CD4-positive, alpha-beta T cell (primary cell): ENCODE measurements at regions not wholly inside any gene's neighbourhood (a gene's known extent, or its start where the extent isn't known, plus 50 kb on each side); places are given as distances from the start of the nearest gene placed in this dataset.

Source experiments
- ATAC-seq: fragments of 200-7000 bp; cut with Tn5 transposase; one replicate; pipeline ENCODE4 v1.10.0; 2022; ENCODE audit warnings: mild to moderate bottlenecking; ENCODE audit not compliant: poor library complexity
- CTCF ChIA-PET: fragments of 350-600 bp; sonication (Branson Sonifier 250); formaldehyde crosslinking; loops from one replicate; lab custom pipeline; 2021; ENCODE audit warnings: antibody characterized with exemption, inconsistent platforms; lab: Charles Lee
- POLR2A ChIA-PET: fragments of 350-600 bp; sonication (Branson Sonifier 250); formaldehyde crosslinking; loops from one replicate; lab custom pipeline; 2021; ENCODE audit warnings: antibody characterized with exemption, inconsistent platforms; lab: Charles Lee
- DNase-seq, 14 experiments: peaks; one replicate each; pipeline ENCODE4 v3.0.0-alpha.2; 2013 to 2020; ENCODE audit warnings: mixed read lengths in 2 of 14
- H3K27ac ChIP-seq, 2 donors: one replicate each; pipeline versions ENCODE4 v1.5.1 to v1.7.0; 2013; ENCODE audit warnings: low read length in 2 of 2, low read depth in 1 of 2, mild to moderate bottlenecking in 1 of 2
- H3K27me3 ChIP-seq, 2 experiments: 1 replicate in 1 of 2; 2 replicates in 1 of 2; pipeline versions ENCODE4 v1.6.1 to v1.7.0; 2013; ENCODE audit warnings: low read length in 2 of 2, control low read depth in 1 of 2, mild to moderate bottlenecking in 1 of 2, moderate library complexity in 1 of 2; ENCODE audit not compliant: insufficient read depth in 2 of 2, control insufficient read depth in 1 of 2
- H3K36me3 ChIP-seq: one replicate; pipeline ENCODE4 v1.6.1; 2013; ENCODE audit warnings: low read length, control low read depth; ENCODE audit not compliant: insufficient read depth
- H3K4me1 ChIP-seq: one replicate; pipeline ENCODE4 v1.6.1; 2013; ENCODE audit warnings: low read length, control low read depth; ENCODE audit not compliant: insufficient read depth
- H3K4me3 ChIP-seq: one replicate; pipeline ENCODE4 v1.5.1; 2013; ENCODE audit warnings: mild to moderate bottlenecking, low read length, moderate library complexity
- H3K9me3 ChIP-seq, 2 experiments: 1 replicate in 1 of 2; 2 replicates in 1 of 2; pipeline versions ENCODE4 v1.6.1 to v1.7.0; 2013; ENCODE audit warnings: low read length in 2 of 2, mild to moderate bottlenecking in 2 of 2, control low read depth in 1 of 2, moderate library complexity in 1 of 2; ENCODE audit not compliant: control insufficient read depth in 1 of 2, insufficient read depth in 1 of 2
- H3K27ac Mint-ChIP-seq: one replicate; pipeline ENCODE4 v1.8.0; 2020; ENCODE audit warnings: mixed read lengths
- H3K27me3 Mint-ChIP-seq: one replicate; pipeline ENCODE4 v1.8.0; 2021; ENCODE audit warnings: mixed read lengths
- H3K36me3 Mint-ChIP-seq: one replicate; pipeline ENCODE4 v1.8.0; 2021; ENCODE audit warnings: low read depth, mixed read lengths
- H3K4me1 Mint-ChIP-seq: one replicate; pipeline ENCODE4 v1.8.0; 2021; ENCODE audit warnings: low read depth, mixed read lengths
- H3K4me3 Mint-ChIP-seq: one replicate; pipeline ENCODE4 v1.8.0; 2020; ENCODE audit warnings: mild to moderate bottlenecking, mixed read lengths
- H3K9me3 Mint-ChIP-seq: one replicate; pipeline ENCODE4 v1.8.0; 2020; ENCODE audit warnings: mixed read lengths
- intact Hi-C, 2 experiments: fragments of 100-400 bp; cut with DNase I in 1 of 2; cut with micrococcal nuclease in 1 of 2; formaldehyde crosslinking; loops; one replicate each; pipeline versions ENCODE4 v1.15.1 to v1.9.0; 2023 to 2025; cut with DNase I, micrococcal nuclease
- TF ChIP-seq, protein P1 (sequence below): fragments of 200-600 bp; IDR thresholded peaks from one replicate; pipeline ENCODE4 v1.8.0; 2022; ENCODE audit warnings: antibody characterized with exemption, mild to moderate bottlenecking

DNA sequence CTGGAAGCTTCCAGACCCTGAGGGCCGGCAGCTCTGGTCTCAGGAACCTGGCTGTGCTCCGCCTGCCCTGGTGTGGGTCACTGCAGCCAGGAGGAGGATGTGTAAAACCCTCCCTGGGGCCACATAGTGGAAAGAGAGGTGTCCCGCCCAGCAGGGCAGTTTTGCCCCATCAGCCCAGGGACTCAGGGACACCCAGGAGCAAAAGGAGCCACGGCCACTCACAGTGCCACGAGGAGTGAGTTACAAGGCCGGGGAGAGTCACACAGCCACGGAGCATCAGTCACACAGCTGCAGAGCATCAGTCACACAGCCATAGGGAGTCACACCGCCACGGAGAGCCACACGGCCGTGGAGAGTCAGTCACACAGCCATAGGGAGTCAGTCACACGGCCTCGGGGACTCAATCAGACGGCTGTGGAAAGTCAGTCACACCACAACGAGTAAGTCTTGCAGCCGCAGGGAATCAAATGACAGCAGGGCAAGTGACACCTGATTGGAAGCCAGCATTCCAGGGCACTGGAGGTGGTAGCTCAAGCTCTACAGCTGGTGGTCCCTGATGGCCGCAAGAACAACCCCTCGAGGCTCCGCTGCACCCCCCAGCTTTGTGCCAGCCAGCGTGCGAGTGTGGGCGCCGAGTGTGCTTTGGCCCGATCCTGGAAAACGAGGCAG lies 60.9 kb downstream of the DLL1 start:
- no peaks in the 10 kb centered on the region for H3K27me3 ChIP-seq
- H3K36me3 Mint-ChIP-seq, result no peaks in the 10 kb centered on the region
- TF ChIP-seq, protein P1, sequence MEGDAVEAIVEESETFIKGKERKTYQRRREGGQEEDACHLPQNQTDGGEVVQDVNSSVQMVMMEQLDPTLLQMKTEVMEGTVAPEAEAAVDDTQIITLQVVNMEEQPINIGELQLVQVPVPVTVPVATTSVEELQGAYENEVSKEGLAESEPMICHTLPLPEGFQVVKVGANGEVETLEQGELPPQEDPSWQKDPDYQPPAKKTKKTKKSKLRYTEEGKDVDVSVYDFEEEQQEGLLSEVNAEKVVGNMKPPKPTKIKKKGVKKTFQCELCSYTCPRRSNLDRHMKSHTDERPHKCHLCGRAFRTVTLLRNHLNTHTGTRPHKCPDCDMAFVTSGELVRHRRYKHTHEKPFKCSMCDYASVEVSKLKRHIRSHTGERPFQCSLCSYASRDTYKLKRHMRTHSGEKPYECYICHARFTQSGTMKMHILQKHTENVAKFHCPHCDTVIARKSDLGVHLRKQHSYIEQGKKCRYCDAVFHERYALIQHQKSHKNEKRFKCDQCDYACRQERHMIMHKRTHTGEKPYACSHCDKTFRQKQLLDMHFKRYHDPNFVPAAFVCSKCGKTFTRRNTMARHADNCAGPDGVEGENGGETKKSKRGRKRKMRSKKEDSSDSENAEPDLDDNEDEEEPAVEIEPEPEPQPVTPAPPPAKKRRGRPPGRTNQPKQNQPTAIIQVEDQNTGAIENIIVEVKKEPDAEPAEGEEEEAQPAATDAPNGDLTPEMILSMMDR, result no peak
- H3K4me3 ChIP-seq, result no peak overlapping the region
- H3K27me3 Mint-ChIP-seq, result no peaks in the 10 kb centered on the region
- H3K4me1 Mint-ChIP-seq, result no peaks in the 10 kb centered on the region
- DNase-seq (no peak), ATAC-seq (no peak)
- no peak overlapping the region for H3K27ac Mint-ChIP-seq
- no peaks in the 10 kb centered on the region for H3K9me3 Mint-ChIP-seq
- ChIA-PET POLR2A (no interaction called here), CTCF (no interaction called here)
- no peaks in the 10 kb centered on the region for H3K36me3 ChIP-seq
- no peak overlapping the region for H3K4me3 Mint-ChIP-seq
- no peaks in the 10 kb centered on the region for H3K4me1 ChIP-seq
- H3K27ac ChIP-seq, result no peak overlapping the region
- intact Hi-C loops, result no loop called here
- H3K9me3 ChIP-seq, result no peaks in the 10 kb centered on the region

DNA sequence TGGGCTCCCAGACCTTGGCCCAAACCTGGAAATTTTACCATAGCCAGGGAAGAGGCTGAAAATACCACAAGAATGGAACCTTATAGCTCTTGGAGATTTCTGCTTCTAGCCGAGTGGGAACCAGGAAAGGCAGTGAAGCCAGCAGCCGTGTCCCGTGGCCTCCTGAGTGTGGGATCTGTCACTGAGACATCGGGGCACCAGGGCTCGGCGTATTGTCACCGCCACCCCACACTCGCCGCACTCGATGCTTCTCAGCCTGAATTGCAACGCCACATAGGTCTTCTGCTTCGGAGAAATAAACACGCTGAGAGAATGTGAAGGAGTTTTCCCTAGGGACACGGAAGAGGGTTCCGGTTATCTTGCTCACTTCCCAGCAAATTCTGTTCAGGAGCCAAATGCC lies 61.5 kb downstream of the DLL1 start:
- intact Hi-C loops, result no loop called here
- Histone ChIP-seq H3K27me3 (no peaks in the 10 kb centered on the region), H3K9me3 (no peaks in the 10 kb centered on the region), H3K4me1 (no peaks in the 10 kb centered on the region), H3K36me3 (no peaks in the 10 kb centered on the region), H3K27ac (no peak overlapping the region), H3K4me3 (no peak overlapping the region)
- POLR2A ChIA-PET, result no interaction called here
- Mint-ChIP-seq H3K9me3 (no peaks in the 10 kb centered on the region), H3K4me1 (no peaks in the 10 kb centered on the region), H3K27me3 (no peaks in the 10 kb centered on the region), H3K4me3 (no peak overlapping the region), H3K36me3 (no peaks in the 10 kb centered on the region), H3K27ac (no peak overlapping the region)
- TF ChIP-seq, protein P1, result no peak
- DNase-seq (no peak), ATAC-seq (no peak)
- CTCF ChIA-PET, result no interaction called here

DNA sequence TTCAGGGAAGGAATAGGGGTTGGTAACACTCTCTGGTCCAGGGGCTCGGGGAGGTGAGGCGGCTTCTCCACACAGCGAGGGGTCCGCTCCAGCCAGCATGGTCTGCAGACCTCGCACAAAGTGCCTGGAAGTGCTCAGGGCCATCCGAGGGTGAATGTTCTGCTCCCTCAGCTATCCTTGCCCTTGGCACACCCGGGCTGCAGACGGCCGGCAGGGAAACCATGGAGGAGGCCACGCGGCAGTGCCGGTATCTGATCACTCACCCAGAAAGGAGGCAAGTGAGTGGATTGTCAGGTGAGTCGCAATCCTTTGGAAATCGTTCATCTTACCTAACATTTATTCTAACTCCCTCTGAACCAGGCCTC lies 62.0 kb downstream of the DLL1 start:
- no peak for DNase-seq
- Mint-ChIP-seq H3K9me3 (no peaks in the 10 kb centered on the region), H3K4me1 (no peaks in the 10 kb centered on the region), H3K27me3 (no peaks in the 10 kb centered on the region), H3K27ac (no peak overlapping the region), H3K36me3 (no peaks in the 10 kb centered on the region), H3K4me3 (no peak overlapping the region)
- H3K4me1 ChIP-seq, result no peaks in the 10 kb centered on the region
- no peaks in the 10 kb centered on the region for H3K27me3 ChIP-seq
- no peak overlapping the region for H3K4me3 ChIP-seq
- H3K27ac ChIP-seq, result no peak overlapping the region
- no peaks in the 10 kb centered on the region for H3K9me3 ChIP-seq
- ChIA-PET POLR2A (no interaction called here), CTCF (no interaction called here)
- TF ChIP-seq, protein P1, result no peak
- intact Hi-C loops, result no loop called here
- H3K36me3 ChIP-seq, result no peaks in the 10 kb centered on the region
- no peak for ATAC-seq
